Spinal cord (tissue), 9 donors: ENCODE measurements at regions not wholly inside any gene's neighbourhood (a gene's known extent, or its start where the extent isn't known, plus 50 kb on each side); places are given as distances from the start of the nearest gene placed in this dataset.

Source experiments
- DNase-seq, 6 donors: peaks; one replicate each; pipeline versions ENCODE4 v3.0.0 to v3.0.0-alpha.2; 2013 to 2015; ENCODE audit warnings: low spot score in 6 of 6, low read depth in 4 of 6
- H3K27ac ChIP-seq: one replicate; pipeline ENCODE4 v1.5.1; 2013; ENCODE audit warnings: low read depth, low read length, control low read depth
- H3K27me3 ChIP-seq: one replicate; pipeline ENCODE4 v1.6.1; 2013; ENCODE audit warnings: low read length; ENCODE audit not compliant: control insufficient read depth, insufficient read depth
- H3K36me3 ChIP-seq: one replicate; pipeline ENCODE4 v1.6.1; 2013; ENCODE audit warnings: low read length; ENCODE audit not compliant: control insufficient read depth, insufficient read depth
- H3K4me1 ChIP-seq: one replicate; pipeline ENCODE4 v1.6.1; 2013; ENCODE audit warnings: low read length; ENCODE audit not compliant: control insufficient read depth, insufficient read depth
- H3K4me3 ChIP-seq: one replicate; pipeline ENCODE4 v1.5.1; 2013; ENCODE audit warnings: low read depth, low read length, control low read depth
- H3K9me3 ChIP-seq: one replicate; pipeline ENCODE4 v1.6.1; 2013; ENCODE audit warnings: low read length; ENCODE audit not compliant: control insufficient read depth, insufficient read depth
- WGBS: methylation state at CpG from one replicate; pipeline ENCODE4 v1.1.5; 2013; ENCODE audit warnings: missing lambda C conversion rate; ENCODE audit not compliant: insufficient coverage; 5-methylcytosine and 5-hydroxymethylcytosine counted together
- donor health status: healthy.

DNA sequence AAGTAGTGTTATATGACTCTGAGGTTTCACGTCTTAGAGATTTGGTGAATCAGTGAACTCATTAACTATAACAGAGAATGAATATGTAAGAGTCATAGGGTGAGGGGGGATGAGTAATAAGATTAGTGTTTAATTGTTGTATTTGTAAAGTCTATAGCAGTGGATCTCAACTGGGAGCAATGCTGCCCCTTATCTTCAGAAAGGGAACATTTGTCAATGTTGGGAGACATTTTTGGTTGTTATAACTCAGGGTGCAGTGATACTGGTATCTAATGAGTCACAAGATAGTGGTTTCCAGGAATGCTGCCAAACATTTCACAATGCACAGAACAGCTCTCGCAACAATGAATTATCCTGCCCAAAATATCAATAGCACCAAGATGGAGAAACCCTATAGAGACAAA is 1193.7 kb downstream of the GALC start:
- Histone ChIP-seq H3K4me1 (no peaks in the 10 kb centered on the region), H3K36me3 (no peaks in the 10 kb centered on the region), H3K27ac (no peak overlapping the region), H3K9me3 (no peaks in the 10 kb centered on the region), H3K4me3 (no peak overlapping the region), H3K27me3 (no peaks in the 10 kb centered on the region)
- no CpG with 5 or more reads among the region's 2 CpGs for WGBS
- peak in 1 of 6 donors; percentile 9 for DNase-seq

DNA sequence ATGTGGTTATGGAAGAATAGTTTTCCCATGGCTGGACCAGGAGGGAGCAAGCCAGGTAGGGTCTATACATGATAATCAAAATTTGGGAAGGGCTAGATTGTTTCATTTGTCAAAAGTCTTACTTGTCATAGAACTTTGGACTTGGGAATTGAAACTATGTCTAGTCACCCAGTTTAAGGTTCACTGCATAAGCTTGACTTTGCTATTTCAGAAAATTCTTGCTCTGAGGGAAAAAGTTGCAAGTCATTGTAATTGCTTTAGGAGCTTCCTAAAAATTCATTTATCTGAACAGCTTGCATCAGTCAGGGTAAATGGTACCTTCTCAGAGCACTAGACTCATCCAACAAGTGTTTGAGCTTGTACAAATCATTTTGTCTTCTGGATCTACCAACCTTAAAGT is 1194.7 kb downstream of the GALC start:
- Histone ChIP-seq H3K9me3 (no peaks in the 10 kb centered on the region), H3K27me3 (no peaks in the 10 kb centered on the region), H3K36me3 (no peaks in the 10 kb centered on the region), H3K4me1 (no peaks in the 10 kb centered on the region), H3K4me3 (no peak overlapping the region), H3K27ac (no peak overlapping the region)
- DNase-seq = no peak

DNA sequence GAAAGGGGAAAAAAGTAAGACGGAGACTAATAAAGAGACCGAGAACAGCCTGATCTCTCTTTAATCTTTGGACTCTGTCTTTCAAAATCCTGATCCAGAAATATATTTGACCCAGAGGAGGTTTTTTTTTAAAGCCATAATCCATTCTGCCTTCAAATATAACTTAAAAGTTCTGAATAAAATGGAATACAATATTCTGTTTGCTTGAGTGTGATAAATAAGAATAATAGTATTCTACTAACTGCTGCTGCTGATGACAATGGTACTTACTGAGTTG is 1196.0 kb downstream of the GALC start:
- Histone ChIP-seq H3K36me3 (no peaks in the 10 kb centered on the region), H3K4me3 (no peak overlapping the region), H3K27ac (no peak overlapping the region), H3K27me3 (no peaks in the 10 kb centered on the region), H3K4me1 (no peaks in the 10 kb centered on the region), H3K9me3 (no peaks in the 10 kb centered on the region)
- no CpG with 5 or more reads among the region's 2 CpGs for WGBS
- DNase-seq = no peak

DNA sequence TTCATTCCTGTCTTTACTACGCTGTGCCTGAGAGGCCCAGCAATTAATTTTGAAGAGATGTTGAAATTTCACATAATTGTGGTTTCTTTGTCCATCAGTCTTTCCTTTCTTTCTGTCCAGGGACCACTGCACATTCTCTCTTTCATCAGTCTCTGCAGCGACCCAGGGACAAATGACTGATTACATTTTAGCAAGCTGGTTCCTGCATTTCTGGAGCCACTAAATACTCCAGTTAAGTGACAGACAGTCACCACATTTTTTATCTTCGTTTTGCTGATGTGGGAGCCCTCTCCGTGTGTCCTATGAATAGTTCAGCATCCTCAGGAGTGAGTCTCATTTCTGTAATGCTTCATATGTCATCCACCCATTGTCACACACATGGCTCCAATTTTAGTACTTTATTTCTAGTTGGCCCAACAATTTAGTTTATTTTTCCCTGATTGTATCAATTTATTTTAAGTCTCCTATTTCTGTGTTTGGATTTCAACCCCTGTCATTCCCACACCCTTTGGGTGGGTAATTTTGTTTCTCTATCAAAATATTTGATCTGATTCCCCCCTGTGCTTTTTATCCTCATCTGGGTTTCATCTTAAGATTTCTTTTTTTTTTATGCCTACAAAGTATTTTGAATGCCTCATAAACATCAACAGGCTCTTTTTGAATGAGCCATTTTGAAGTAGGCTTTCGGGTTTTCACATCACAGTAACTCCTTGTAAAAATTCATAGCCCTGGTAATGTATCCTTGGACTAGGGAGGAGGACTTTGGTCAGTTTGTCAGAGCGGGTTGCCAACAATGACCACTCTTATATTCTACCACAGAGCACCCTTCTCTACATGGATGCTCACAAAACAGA is 1196.5 kb downstream of the GALC start:
- Histone ChIP-seq H3K36me3 (no peaks in the 10 kb centered on the region), H3K4me1 (no peaks in the 10 kb centered on the region), H3K27me3 (no peaks in the 10 kb centered on the region), H3K27ac (no peak overlapping the region), H3K9me3 (no peaks in the 10 kb centered on the region), H3K4me3 (no peak overlapping the region)
- WGBS = 48% methylated on average over 4 of the region's 6 CpGs
- DNase-seq = peak in 1 of 6 donors; percentile 5

DNA sequence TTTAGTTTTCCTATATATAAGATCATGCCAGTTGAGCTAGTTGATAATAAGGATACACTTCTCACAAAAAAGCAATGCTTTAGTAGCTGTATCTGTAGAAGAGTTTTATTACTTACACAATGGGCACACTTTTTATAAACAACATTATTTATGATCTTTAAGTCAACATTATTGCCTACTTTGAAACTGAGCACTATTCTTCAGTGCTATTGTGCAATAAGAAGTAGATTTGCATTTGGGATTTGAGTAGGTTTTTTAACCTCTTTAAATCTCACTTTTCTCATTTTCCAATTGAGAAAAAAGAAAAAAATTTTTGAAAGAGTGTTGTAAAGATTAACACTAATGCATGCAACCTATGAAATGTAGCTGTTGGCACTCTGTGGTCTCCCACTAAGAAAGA is 1198.3 kb downstream of the GALC start:
- no peak overlapping the region for H3K27ac ChIP-seq
- H3K9me3 ChIP-seq = no peaks in the 10 kb centered on the region
- H3K36me3 ChIP-seq = no peaks in the 10 kb centered on the region
- no peak overlapping the region for H3K4me3 ChIP-seq
- no peak for DNase-seq
- no peaks in the 10 kb centered on the region for H3K27me3 ChIP-seq
- no peaks in the 10 kb centered on the region for H3K4me1 ChIP-seq

DNA sequence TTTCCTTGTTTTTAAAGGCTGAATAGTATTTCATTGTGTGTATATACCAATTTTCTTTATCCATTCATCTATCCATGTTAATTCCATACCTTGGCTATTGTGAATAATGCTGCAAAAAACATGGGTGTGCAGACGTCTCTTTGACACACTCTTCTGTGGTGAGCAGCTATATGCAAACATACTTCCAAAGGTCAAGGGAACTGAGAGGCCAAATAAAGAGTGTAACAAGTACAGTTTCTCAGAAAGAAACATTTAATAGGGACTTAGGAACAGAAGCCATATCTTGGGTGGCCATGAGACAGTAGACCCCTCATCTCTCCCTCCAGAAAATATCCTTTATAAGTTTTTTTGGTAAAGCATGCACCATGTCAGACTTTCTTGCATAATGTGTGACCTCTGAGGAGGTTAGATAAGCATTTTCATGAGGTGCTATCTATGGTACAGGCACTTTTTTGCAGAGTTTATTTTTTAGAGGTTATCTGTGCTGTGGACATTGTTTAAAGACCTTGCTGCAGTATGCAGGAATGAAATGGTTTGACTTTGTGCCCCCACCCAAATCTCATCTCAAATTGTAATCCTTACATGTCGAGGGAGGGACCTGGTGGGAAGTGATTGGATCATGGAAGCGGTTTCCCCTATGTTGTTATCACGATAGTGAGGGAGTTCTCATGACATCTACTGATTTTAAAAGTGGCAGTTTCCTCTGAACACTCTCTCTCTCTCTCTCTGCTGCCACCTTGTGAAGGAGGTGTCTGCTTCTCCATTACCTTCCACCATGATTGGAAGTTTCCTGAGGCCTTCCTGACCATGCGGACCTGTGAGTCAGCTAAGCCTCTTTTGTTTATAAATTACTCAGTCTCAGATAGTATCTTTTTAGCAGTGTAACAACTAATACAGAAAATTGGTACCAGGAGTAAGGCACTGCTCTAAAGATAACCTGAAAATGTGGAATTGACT is 1202.3 kb downstream of the GALC start:
- no CpG with 5 or more reads among the region's 5 CpGs for WGBS
- no peak for DNase-seq

DNA sequence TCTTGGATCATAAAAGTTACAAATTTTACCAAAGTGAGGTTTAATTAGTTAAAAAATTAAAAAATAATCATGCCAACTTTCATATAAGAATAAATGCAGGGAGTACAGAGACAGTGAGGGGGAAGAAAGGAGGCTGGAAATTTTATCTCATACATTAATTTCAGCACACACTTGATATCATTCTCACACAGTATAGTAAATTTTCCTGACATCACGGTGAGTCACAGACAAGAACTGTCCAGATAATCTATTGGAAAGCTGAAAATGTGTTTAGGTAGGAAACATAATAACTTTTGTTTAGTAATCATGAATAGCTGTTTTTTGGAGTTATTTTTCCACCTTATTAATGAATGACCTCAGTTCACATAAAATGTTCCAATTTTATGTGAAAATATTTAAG is 1204.8 kb downstream of the GALC start:
- no CpG with 5 or more reads among the region's 1 CpG for WGBS

More for the DNA sequence above, 1202.3 kb downstream of the GALC start:
- Histone ChIP-seq H3K27me3 (no peaks in the 10 kb centered on the region), H3K4me3 (no peak overlapping the region), H3K9me3 (no peaks in the 10 kb centered on the region), H3K27ac (no peak overlapping the region), H3K4me1 (no peaks in the 10 kb centered on the region), H3K36me3 (no peaks in the 10 kb centered on the region)

DNA sequence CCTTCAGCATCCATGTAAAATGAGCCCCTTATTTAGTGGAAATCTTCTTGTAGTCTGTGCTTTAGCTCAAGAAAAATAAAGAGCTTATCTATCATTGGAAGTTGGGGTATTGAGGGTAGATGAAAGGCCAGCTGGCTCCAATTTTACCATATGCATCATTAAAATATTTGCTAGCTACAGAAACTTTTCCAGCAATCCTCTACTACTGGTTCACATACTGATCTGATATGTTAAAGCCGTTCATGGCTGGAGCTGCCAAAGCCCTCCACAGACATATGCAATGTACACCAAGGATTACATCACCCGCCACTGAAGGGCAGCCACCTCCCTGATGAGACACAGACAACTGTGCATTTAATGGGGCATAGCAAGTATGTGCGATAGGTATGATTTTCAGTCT is 1205.3 kb downstream of the GALC start:
- WGBS = 83% methylated on average over 2 of the region's 3 CpGs
- no peak overlapping the region for H3K27ac ChIP-seq
- DNase-seq = peak in 1 of 6 donors; percentile 23

More for the DNA sequence above, 1204.8 kb downstream of the GALC start:
- no peak overlapping the region for H3K4me3 ChIP-seq
- no peak overlapping the region for H3K27ac ChIP-seq
- H3K36me3 ChIP-seq = no peaks in the 10 kb centered on the region
- H3K27me3 ChIP-seq = no peaks in the 10 kb centered on the region
- H3K9me3 ChIP-seq = no peaks in the 10 kb centered on the region
- no peaks in the 10 kb centered on the region for H3K4me1 ChIP-seq
- DNase-seq = no peak

DNA sequence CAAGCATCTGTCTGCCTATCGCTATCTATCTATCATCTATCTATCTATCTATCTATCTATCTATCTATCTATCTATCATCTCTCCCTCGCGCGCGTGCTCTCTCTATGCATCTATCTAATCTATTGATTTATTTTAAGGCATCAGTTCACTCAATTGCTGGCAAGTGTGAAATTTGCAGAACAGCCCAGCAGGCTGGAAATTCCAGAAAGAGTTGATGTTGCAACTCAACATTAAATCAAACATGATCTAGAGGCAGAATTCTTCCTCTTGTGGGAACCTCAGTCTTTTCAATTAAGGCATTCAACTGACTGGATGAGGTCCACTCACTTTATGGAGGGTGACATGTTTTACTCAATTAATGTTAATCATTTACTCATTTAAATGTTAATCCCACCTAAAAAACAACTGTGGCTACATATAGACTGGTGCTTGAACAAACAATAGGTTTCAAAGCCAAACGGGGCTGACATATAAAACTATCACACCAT is 1210.8 kb downstream of the GALC start:
- 80% methylated on average over 1 of the region's 6 CpGs for WGBS
- Histone ChIP-seq H3K27ac (no peak overlapping the region), H3K4me1 (no peaks in the 10 kb centered on the region), H3K36me3 (no peaks in the 10 kb centered on the region), H3K4me3 (no peak overlapping the region), H3K27me3 (no peaks in the 10 kb centered on the region), H3K9me3 (no peaks in the 10 kb centered on the region)
- no peak for DNase-seq

More for the DNA sequence above, 1205.3 kb downstream of the GALC start:
- no peaks in the 10 kb centered on the region for H3K4me1 ChIP-seq
- H3K4me3 ChIP-seq = no peak overlapping the region
- no peaks in the 10 kb centered on the region for H3K9me3 ChIP-seq
- no peaks in the 10 kb centered on the region for H3K27me3 ChIP-seq
- no peaks in the 10 kb centered on the region for H3K36me3 ChIP-seq
